K562 (cell line): ENCODE measurements at regions not wholly inside any gene's neighbourhood (a gene's known extent, or its start where the extent isn't known, plus 50 kb on each side); places are given as distances from the start of the nearest gene placed in this dataset.

Experiments
- ATAC-seq: fragments of 200-7000 bp; cut with Tn5 transposase; 3 replicates; pipeline ENCODE4 v1.9.1; 2020; ENCODE audit warnings: moderate library complexity
- BruUV-seq: library from RNA; stranded (reverse); fragments of 400-500 nt; replicated peaks from 2 replicates; lab custom pipeline; 2021; lab: Mats Ljungman, UMichigan
- CTCF ChIA-PET: fragments of 300-600 bp; formaldehyde crosslinking; extraction: SDS; loops from one replicate; lab custom pipeline; 2021; ENCODE audit warnings: low intra/inter-chr PET ratio; lab: Yijun Ruan, JAX
- POLR2A ChIA-PET: fragments of 300-600, 350-650 bp; sonication (Branson Sonifier 250); formaldehyde crosslinking; extraction: SDS; loops from one replicate; lab custom pipeline; 2021; ENCODE audit warnings: antibody characterized with exemption, inconsistent platforms; lab: Yijun Ruan, JAX
- DNase-seq, 4 experiments: peaks; one replicate each; pipeline versions ENCODE4 v3.0.0 to v3.0.0-alpha.2; 2011 to 2018; ENCODE audit warnings: low spot score in 3 of 4, mixed read lengths in 3 of 4; ENCODE audit errors: extremely low read depth in 1 of 4
- FAIRE-seq: peaks from 2 replicates; lab custom pipeline; 2011; peaks lifted over from hg19 to GRCh38; lab: Jason Lieb, UNC
- H2AFZ ChIP-seq: 2 replicates; pipeline ENCODE4 v1.6.0; 2011; ENCODE audit warnings: low read depth, low read length, control low read depth, inconsistent platforms
- H3K27ac ChIP-seq: fragments of 200-600 bp; 3 replicates; pipeline ENCODE4 v1.8.0; 2011; ENCODE audit warnings: low read depth, mild to moderate bottlenecking, control low read depth, inconsistent platforms, low read length, moderate library complexity, mixed read lengths; ENCODE audit errors: extremely low read depth
- H3K27me3 ChIP-seq, 2 experiments: fragments of 300-600 bp in 1 of 2; 2 replicates in 1 of 2; 3 replicates in 1 of 2; pipeline versions ENCODE4 v1.6.0 to v1.8.0; 2011; ENCODE audit warnings: inconsistent platforms in 2 of 2, low read length in 2 of 2, mild to moderate bottlenecking in 1 of 2, mixed read lengths in 1 of 2, moderate library complexity in 1 of 2; ENCODE audit not compliant: control insufficient read depth in 2 of 2, insufficient read depth in 2 of 2
- H3K36me3 ChIP-seq: fragments of 300-600 bp; 3 replicates; pipeline ENCODE4 v1.8.0; 2011; ENCODE audit warnings: mild to moderate bottlenecking, low read length, inconsistent platforms; ENCODE audit not compliant: control insufficient read depth, insufficient read depth
- H3K4me1 ChIP-seq, 2 experiments: fragments of 200-600 bp in 1 of 2; replicated peaks in 1 of 2; 2 replicates in 1 of 2; 3 replicates in 1 of 2; pipeline versions ENCODE4 v1.5.1 to v1.8.0; 2011; ENCODE audit warnings: inconsistent platforms in 2 of 2, low read length in 2 of 2, mild to moderate bottlenecking in 1 of 2, mixed read lengths in 1 of 2, moderate library complexity in 1 of 2; ENCODE audit not compliant: control insufficient read depth in 2 of 2, insufficient read depth in 2 of 2
- H3K4me2 ChIP-seq: 2 replicates; pipeline ENCODE4 v1.6.1; 2011; ENCODE audit warnings: low read length, control low read depth, inconsistent platforms, mixed read lengths; ENCODE audit not compliant: insufficient read depth
- H3K4me3 ChIP-seq: fragments of 200-600 bp; sonication (generic), shearing (Covaris generic); 2 replicates; pipeline ENCODE4 v1.5.1; 2016; ENCODE audit warnings: control low read depth, inconsistent platforms
- H3K79me2 ChIP-seq: fragments of 200-600 bp; 3 replicates; pipeline ENCODE4 v1.8.0; 2011; ENCODE audit warnings: low read length, inconsistent platforms; ENCODE audit not compliant: control insufficient read depth, insufficient read depth
- H3K9ac ChIP-seq, 2 experiments: 2 replicates each; pipeline versions ENCODE4 v1.6.0 to v1.6.1; 2011; ENCODE audit warnings: low read depth in 2 of 2, low read length in 2 of 2, control low read depth in 1 of 2, inconsistent platforms in 1 of 2, mild to moderate bottlenecking in 1 of 2, mixed read lengths in 1 of 2; ENCODE audit not compliant: insufficient read depth in 1 of 2
- H3K9me1 ChIP-seq: one replicate; pipeline ENCODE4 v1.6.0; 2011; ENCODE audit warnings: inconsistent platforms, mild to moderate bottlenecking, low read length, moderate library complexity; ENCODE audit not compliant: control insufficient read depth, insufficient read depth
- H3K9me3 ChIP-seq: replicated peaks from 2 replicates; pipeline ENCODE4 v1.5.1; 2011; ENCODE audit warnings: low read depth, low read length, inconsistent platforms; ENCODE audit not compliant: control insufficient read depth, insufficient read depth
- H4K20me1 ChIP-seq: replicated peaks from 2 replicates; pipeline ENCODE4 v1.6.1; 2011; ENCODE audit warnings: low read length, inconsistent platforms, mixed read lengths; ENCODE audit not compliant: control insufficient read depth, insufficient read depth
- BACH1 ChIP-seq: fragments of 200-800 bp; sonication (Bioruptor generic); IDR thresholded peaks from 2 replicates; pipeline ENCODE4 v1.6.1; 2016; ENCODE audit warnings: missing genetic modification characterization, missing compliant biosample characterization
- ZNF3 ChIP-seq: fragments of 250-450 bp; sonication (Bioruptor Pico); IDR thresholded peaks from 2 replicates; pipeline ENCODE4 v1.5.0; 2021; ENCODE audit warnings: mild to moderate bottlenecking, moderate library complexity
- ZNF639 ChIP-seq, 2 experiments: fragments of 200-800 bp in 1 of 2; sonication (Bioruptor generic) in 1 of 2; sonication (generic) in 1 of 2; formaldehyde crosslinking in 1 of 2; IDR thresholded peaks in 1 of 2; conservative IDR thresholded peaks in 1 of 2; 2 replicates each; pipeline versions ENCODE4 v1.5.0 to v1.6.1; 2016 to 2020; ENCODE audit warnings: missing compliant biosample characterization in 1 of 2, missing genetic modification characterization in 1 of 2, missing genetic modification reagents in 1 of 2
- ZSCAN32 ChIP-seq: fragments of 450-650 bp; formaldehyde crosslinking; IDR thresholded peaks from 2 replicates; pipeline ENCODE4 v1.4.0; 2020; ENCODE audit warnings: mild to moderate bottlenecking, moderate library complexity
- WGBS: fragments of 100-300 bp; shearing (Covaris generic); methylation state at CpG from one replicate; pipeline ENCODE4 v1.1.6; 2016; ENCODE audit warnings: low coverage, mixed read lengths; ENCODE audit not compliant: insufficient coverage; ENCODE audit errors: missing lambda C conversion rate; 5-methylcytosine and 5-hydroxymethylcytosine counted together
- in situ Hi-C: fragments of 300-500 bp; cut with MboI; formaldehyde crosslinking; loops from 4 replicates; pipeline ENCODE4 v1.15.0; 2018; ENCODE audit warnings: inconsistent platforms, mixed read lengths
- intact Hi-C: fragments of 100-400 bp; cut with micrococcal nuclease; formaldehyde crosslinking; loops from 2 replicates; pipeline ENCODE4 v1.14.2; 2022
- TF ChIP-seq, protein P1 (sequence below): fragments of 200-800 bp; sonication (Bioruptor generic); IDR thresholded peaks from 2 replicates; pipeline ENCODE4 v1.6.1; 2017; ENCODE audit warnings: missing genetic modification characterization, missing compliant biosample characterization
- TF ChIP-seq, protein P2 (sequence below), 2 experiments: fragments of 450-650 bp; IDR thresholded peaks; 2 replicates each; pipeline ENCODE4 v1.6.1; 2016; ENCODE audit warnings: mild to moderate bottlenecking in 2 of 2, borderline replicate concordance in 1 of 2, low read depth in 1 of 2, moderate library complexity in 1 of 2
- TF ChIP-seq, protein P3 (sequence below): fragments of 250-450 bp; sonication (Bioruptor Pico); IDR thresholded peaks from 2 replicates; pipeline ENCODE4 v1.4.0; 2020; ENCODE audit warnings: mild to moderate bottlenecking, moderate library complexity, borderline replicate concordance

- Histone ChIP-seq H3K9ac (no peak overlapping the region), H3K79me2 (no peaks in the 10 kb centered on the region), H3K9me3 (no peaks in the 10 kb centered on the region), H3K4me1 (no peaks in the 10 kb centered on the region), H3K9me1 (no peaks in the 10 kb centered on the region), H3K36me3 (no peaks in the 10 kb centered on the region), H2AFZ (no peak overlapping the region), H3K27ac (no peak overlapping the region), H3K4me3 (no peak overlapping the region), H3K4me2 (no peak overlapping the region), H3K27me3 (peaks cover 3 to 7% of the 10 kb centered on the region in 2 experiments; a peak in 3 of 5 replicates), H4K20me1 (no peaks in the 10 kb centered on the region)
- ChIA-PET POLR2A (no interaction called here), CTCF (no interaction called here)
- intact Hi-C loops (no loop called here), in situ Hi-C loops (no loop called here)
- ATAC-seq (no peak), DNase-seq (no peak), FAIRE-seq (no peak)
- BruUV-seq, result no TSS peak
- 0% methylated on average over 2 of the region's 2 CpGs for WGBS
- TF ChIP-seq BACH1 (tag) (no peak), ZNF3 (CRISPR knock-in tag) (no peak), ZSCAN32 (CRISPR knock-in tag) (no peak), ZNF639 (CRISPR knock-in tag; conservative IDR thresholded peaks at IDR 0.05 in 1 of 2, IDR thresholded peaks at IDR 0.05 in 1 of 2) (no peak)
- TF ChIP-seq, protein P1, sequence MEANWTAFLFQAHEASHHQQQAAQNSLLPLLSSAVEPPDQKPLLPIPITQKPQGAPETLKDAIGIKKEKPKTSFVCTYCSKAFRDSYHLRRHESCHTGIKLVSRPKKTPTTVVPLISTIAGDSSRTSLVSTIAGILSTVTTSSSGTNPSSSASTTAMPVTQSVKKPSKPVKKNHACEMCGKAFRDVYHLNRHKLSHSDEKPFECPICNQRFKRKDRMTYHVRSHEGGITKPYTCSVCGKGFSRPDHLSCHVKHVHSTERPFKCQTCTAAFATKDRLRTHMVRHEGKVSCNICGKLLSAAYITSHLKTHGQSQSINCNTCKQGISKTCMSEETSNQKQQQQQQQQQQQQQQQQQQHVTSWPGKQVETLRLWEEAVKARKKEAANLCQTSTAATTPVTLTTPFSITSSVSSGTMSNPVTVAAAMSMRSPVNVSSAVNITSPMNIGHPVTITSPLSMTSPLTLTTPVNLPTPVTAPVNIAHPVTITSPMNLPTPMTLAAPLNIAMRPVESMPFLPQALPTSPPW, result no peak
- TF ChIP-seq, protein P2, sequence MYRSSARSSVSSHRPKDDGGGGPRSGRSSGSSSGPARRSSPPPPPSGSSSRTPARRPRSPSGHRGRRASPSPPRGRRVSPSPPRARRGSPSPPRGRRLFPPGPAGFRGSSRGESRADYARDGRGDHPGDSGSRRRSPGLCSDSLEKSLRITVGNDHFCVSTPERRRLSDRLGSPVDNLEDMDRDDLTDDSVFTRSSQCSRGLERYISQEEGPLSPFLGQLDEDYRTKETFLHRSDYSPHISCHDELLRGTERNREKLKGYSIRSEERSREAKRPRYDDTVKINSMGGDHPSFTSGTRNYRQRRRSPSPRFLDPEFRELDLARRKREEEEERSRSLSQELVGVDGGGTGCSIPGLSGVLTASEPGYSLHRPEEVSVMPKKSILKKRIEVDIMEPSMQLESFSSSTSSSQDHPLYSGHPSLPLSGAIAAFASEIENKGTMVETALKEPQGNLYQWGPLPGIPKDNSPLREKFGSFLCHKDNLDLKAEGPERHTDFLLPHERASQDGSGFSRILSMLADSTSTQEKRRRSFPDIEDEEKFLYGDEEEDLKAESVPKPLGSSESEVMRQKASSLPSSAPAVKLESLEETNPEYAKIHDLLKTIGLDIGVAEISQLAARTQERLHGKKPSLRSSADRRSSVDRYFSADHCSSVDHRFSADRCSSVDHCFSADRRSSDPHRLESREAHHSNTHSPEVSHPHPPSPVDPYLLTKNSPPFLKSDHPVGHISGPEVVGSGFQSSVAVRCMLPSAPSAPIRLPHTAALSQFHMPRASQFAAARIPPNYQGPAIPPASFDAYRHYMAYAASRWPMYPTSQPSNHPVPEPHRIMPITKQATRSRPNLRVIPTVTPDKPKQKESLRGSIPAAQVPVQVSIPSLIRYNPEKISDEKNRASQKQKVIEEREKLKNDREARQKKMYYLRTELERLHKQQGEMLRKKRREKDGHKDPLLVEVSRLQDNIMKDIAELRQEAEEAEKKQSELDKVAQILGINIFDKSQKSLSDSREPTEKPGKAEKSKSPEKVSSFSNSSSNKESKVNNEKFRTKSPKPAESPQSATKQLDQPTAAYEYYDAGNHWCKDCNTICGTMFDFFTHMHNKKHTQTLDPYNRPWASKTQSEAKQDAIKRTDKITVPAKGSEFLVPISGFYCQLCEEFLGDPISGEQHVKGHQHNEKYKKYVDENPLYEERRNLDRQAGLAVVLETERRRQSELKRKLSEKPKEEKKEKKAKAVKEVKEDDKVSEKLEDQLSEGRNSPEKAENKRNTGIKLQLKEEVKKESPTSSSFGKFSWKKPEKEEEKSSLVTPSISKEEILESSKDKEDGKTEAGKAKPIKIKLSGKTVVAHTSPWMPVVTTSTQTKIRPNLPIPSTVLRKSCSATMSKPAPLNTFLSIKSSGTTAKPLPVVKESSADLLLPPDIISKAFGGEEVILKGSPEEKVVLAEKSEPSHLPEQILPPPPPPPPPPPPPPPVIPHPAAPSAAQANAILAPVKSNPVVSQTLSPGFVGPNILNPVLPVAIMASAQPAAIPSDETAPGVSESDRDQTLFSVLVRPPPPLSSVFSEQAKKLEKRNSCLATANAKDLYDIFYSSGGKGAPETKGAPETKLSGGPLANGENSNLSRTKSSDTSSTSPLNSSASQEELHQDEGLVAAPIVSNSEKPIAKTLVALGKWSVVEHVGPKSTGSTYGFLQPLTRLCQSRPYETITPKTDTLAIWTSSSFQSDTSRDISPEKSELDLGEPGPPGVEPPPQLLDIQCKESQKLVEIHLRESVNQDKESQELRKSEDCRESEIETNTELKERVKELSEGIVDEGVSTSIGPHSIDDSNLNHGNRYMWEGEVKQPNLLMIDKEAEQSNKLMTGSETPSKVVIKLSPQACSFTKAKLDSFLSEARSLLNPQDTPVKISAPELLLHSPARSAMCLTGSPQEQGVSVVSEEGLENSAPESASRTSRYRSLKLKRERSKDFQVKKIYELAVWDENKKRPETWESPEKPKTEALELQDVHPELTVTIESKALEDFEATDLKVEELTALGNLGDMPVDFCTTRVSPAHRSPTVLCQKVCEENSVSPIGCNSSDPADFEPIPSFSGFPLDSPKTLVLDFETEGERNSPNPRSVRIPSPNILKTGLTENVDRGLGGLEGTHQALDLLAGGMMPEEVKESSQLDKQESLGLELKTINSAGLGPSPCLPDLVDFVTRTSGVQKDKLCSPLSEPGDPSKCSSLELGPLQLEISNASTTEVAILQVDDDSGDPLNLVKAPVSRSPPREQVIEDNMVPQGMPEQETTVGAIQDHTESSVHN (IDR thresholded peaks at IDR 0.05; ENCODE audit: borderline replicate concordance in 1 of 2, low read depth in 1 of 2), result no peak
- TF ChIP-seq, protein P3, sequence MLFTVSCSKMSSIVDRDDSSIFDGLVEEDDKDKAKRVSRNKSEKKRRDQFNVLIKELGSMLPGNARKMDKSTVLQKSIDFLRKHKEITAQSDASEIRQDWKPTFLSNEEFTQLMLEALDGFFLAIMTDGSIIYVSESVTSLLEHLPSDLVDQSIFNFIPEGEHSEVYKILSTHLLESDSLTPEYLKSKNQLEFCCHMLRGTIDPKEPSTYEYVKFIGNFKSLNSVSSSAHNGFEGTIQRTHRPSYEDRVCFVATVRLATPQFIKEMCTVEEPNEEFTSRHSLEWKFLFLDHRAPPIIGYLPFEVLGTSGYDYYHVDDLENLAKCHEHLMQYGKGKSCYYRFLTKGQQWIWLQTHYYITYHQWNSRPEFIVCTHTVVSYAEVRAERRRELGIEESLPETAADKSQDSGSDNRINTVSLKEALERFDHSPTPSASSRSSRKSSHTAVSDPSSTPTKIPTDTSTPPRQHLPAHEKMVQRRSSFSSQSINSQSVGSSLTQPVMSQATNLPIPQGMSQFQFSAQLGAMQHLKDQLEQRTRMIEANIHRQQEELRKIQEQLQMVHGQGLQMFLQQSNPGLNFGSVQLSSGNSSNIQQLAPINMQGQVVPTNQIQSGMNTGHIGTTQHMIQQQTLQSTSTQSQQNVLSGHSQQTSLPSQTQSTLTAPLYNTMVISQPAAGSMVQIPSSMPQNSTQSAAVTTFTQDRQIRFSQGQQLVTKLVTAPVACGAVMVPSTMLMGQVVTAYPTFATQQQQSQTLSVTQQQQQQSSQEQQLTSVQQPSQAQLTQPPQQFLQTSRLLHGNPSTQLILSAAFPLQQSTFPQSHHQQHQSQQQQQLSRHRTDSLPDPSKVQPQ (CRISPR knock-in tag), result no peak
These were observed 116.0 kb downstream of the PROX1 start for GRCh38 chr1:214103778-214104177.
